ENCODE measurements at regions not wholly inside any gene's neighbourhood (a gene's known extent, or its start where the extent isn't known, plus 50 kb on each side); places are given as distances from the start of the nearest gene placed in this dataset.
A peak's percentile ranks its signal among the peaks of the same experiment; 100 is the strongest.

DNA sequence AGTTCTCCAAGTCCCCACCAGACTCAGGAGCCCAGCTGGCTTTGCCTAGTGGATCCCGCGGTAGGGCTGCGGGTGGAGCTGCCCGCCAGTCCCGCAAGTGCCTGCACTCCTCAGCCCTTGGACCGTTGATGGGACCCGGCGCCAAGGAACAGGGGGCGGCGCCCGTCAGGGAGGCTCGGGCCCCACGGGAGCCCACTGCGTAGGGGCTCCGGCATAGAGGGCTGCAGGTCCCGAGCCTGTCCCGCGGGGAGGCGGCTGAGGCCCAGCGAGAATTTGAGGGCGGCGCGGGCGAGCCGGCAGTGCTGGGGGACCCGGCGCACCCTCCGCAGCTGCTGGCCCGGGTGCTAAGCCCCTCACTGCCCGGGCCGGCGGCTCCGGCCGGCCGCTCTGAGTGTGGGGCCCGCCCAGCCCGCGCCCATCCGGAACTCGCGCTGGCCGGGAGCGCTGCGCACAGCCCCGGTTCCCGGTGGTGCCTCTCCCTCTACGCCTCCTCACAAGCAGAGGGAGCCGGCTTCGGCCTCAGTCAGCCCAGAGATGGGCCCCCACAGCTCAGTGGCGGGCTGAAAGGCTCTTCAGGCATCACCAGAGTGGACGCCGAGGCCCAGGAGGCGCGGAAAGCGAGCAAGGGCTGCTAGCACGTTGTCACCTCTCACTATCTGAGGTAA, 452.4 kb upstream of the LRFN5 start:
- TF ChIP-seq, protein P1, sequence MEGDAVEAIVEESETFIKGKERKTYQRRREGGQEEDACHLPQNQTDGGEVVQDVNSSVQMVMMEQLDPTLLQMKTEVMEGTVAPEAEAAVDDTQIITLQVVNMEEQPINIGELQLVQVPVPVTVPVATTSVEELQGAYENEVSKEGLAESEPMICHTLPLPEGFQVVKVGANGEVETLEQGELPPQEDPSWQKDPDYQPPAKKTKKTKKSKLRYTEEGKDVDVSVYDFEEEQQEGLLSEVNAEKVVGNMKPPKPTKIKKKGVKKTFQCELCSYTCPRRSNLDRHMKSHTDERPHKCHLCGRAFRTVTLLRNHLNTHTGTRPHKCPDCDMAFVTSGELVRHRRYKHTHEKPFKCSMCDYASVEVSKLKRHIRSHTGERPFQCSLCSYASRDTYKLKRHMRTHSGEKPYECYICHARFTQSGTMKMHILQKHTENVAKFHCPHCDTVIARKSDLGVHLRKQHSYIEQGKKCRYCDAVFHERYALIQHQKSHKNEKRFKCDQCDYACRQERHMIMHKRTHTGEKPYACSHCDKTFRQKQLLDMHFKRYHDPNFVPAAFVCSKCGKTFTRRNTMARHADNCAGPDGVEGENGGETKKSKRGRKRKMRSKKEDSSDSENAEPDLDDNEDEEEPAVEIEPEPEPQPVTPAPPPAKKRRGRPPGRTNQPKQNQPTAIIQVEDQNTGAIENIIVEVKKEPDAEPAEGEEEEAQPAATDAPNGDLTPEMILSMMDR (IDR thresholded peaks at IDR 0.05), result no peak
- intact Hi-C loops (cut with DNase I, micrococcal nuclease), result no loop called here
- Histone ChIP-seq H3K4me3 (no peak overlapping the region), H3K4me1 (ENCODE audit: low read depth) (no peaks in the 10 kb centered on the region), H3K36me3 (ENCODE audit: low read depth) (no peaks in the 10 kb centered on the region), H3K9me3 (peaks cover 43% of the 10 kb centered on the region)
- ATAC-seq, result no peak
- peak in 1 of 3 donors; percentile 41 for DNase-seq

DNA sequence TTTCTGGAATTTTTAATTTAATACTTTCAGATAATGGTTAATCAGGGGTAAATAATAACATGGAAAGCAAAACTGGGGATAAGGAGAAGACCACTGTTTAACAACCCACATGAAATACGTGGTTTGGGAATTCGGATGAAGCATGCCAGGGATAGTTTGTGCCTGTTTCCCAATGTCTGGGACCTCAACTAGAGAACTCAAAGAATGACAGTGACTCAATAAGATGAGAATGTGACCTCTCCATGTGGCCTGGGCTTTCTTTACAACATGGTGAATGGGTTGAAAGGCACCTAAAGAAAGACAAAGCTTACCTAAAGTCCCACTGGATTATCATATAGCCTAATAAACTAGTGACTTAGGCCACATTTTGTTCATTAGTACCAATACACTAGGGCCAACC, 460.3 kb upstream of the LRFN5 start:
- intact Hi-C loops (cut with DNase I, micrococcal nuclease), result no loop called here
- TF ChIP-seq, protein P1 (IDR thresholded peaks at IDR 0.05), result no peak
- H3K4me1 ChIP-seq (ENCODE audit: low read depth), result no peaks in the 10 kb centered on the region
- no peak overlapping the region for H3K4me3 ChIP-seq
- H3K9me3 ChIP-seq, result peaks cover 38% of the 10 kb centered on the region
- ATAC-seq (no peak), DNase-seq (no peak)
- H3K36me3 ChIP-seq (ENCODE audit: low read depth), result no peaks in the 10 kb centered on the region

DNA sequence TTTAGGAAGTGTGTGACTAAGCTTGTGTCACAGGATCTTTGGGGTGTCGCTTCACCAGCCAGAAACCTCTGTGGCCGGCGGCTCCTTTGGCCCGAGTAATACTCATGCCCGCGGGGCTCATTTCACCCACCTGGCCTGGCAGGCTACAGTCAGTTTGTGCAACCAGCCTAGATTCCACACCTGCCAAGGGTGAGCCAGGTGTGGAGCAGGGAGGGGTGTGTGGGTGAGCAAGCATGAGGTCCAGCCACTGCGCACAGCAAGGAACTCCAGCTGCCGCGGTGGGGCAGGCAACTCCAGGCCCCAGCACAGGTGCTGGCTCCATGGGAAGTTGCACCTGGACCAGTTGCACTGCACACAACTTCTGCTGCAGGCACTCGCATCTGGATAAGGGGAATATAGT, 462.3 kb upstream of the LRFN5 start:
- intact Hi-C loops (cut with DNase I, micrococcal nuclease), result no loop called here
- no peak for ATAC-seq

DNA sequence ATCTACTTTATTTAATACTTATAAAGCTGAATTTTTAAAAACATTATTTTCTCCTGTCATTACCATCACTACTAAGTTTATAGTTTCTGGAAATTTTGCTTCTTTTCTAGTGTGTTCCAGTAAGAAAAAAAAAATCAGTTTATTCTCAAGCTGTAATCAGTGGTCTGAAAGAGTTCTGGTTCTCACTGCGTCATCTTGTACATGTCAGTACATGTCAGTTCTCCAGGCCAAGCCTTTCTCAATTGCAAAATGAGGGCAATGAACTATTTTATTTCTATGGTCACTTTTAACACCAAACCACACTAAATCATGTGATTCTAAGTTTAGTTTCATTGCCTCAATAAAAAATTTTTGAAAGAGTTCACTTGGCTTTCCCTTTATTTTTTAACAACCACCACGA, 468.9 kb upstream of the LRFN5 start:
- DNase-seq, result no peak
- H3K4me3 ChIP-seq, result no peak overlapping the region
- no peaks in the 10 kb centered on the region for H3K4me1 ChIP-seq (ENCODE audit: low read depth)
- no peak for ATAC-seq
- peaks cover 19% of the 10 kb centered on the region for H3K9me3 ChIP-seq
- H3K36me3 ChIP-seq (ENCODE audit: low read depth), result no peaks in the 10 kb centered on the region
- TF ChIP-seq, protein P1 (IDR thresholded peaks at IDR 0.05), result no peak
- intact Hi-C loops (cut with DNase I, micrococcal nuclease), result no loop called here

More for the DNA sequence above, 462.3 kb upstream of the LRFN5 start:
- DNase-seq, result no peak
- H3K4me1 ChIP-seq (ENCODE audit: low read depth), result no peaks in the 10 kb centered on the region
- no peaks in the 10 kb centered on the region for H3K36me3 ChIP-seq (ENCODE audit: low read depth)
- peaks cover 43% of the 10 kb centered on the region for H3K9me3 ChIP-seq
- TF ChIP-seq, protein P1 (IDR thresholded peaks at IDR 0.05), result no peak
- H3K4me3 ChIP-seq, result no peak overlapping the region

DNA sequence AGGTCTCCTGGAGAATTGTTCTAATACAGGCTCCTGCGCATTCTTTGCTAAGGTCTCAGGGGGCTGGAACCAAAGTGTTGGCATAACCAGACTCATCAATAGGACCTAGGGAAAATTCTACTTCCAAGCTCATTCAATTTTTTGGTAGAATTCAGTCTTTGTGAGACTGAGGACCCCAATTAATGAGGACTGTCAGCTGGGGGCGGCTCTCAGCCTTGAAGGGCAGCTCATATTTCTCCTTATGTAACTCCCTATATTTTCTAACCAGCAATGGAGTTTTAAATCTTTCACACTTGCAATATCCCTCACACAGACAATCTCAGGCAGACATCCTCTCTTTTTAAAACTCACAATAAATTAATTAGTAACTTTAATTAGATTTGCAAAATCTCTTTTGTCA, 476.4 kb upstream of the LRFN5 start:
- Histone ChIP-seq H3K9me3 (peaks cover 19% of the 10 kb centered on the region), H3K36me3 (ENCODE audit: low read depth) (no peaks in the 10 kb centered on the region), H3K4me1 (ENCODE audit: low read depth) (no peaks in the 10 kb centered on the region), H3K4me3 (no peak overlapping the region)
- TF ChIP-seq, protein P1 (IDR thresholded peaks at IDR 0.05), result no peak
- ATAC-seq (no peak), DNase-seq (no peak)
- intact Hi-C loops (cut with DNase I, micrococcal nuclease), result no loop called here

DNA sequence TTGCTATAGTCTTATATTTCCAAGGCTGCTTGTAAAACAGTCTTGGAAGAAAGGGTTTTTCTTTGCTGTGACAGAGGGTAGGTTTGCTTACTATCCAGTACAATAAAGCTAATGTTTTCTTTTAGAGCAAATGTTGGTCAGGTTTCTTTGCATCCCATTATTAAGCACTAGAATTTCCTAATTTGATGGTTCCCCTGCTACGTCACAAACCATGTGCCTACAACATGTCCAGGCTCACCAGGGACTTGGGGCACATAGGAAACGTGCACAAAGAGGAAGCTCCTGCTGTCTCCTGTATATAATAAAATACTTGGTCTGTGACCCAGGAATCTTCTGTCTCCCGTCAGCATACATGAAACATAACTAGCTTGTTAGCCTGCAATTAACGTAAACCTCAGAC, 486.3 kb upstream of the LRFN5 start:
- Histone ChIP-seq H3K9me3 (peaks cover 12% of the 10 kb centered on the region), H3K4me3 (no peak overlapping the region), H3K36me3 (ENCODE audit: low read depth) (no peaks in the 10 kb centered on the region), H3K4me1 (ENCODE audit: low read depth) (no peaks in the 10 kb centered on the region)
- DNase-seq, result no peak
- no peak for ATAC-seq
- TF ChIP-seq, protein P1 (IDR thresholded peaks at IDR 0.05), result no peak
- intact Hi-C loops (cut with DNase I, micrococcal nuclease), result no loop called here
